Left kidney (tissue), 1 donor: ENCODE measurements at regions not wholly inside any gene's neighbourhood (a gene's known extent, or its start where the extent isn't known, plus 50 kb on each side); places are given as distances from the start of the nearest gene placed in this dataset.

Experiments used
- DNase-seq: peaks from one replicate; pipeline ENCODE4 v3.0.0-alpha.2; 2013

GRCh38 chr15:39451871-39452270 lies 129.0 kb upstream of the THBS1 start:
- DNase-seq: no peak

- DNase-seq: no peak
Measured at GRCh38 chr15:39453620-39454019, 127.3 kb upstream of the THBS1 start.

GRCh38 chr15:39454189-39454986 lies 126.5 kb upstream of the THBS1 start:
- DNase-seq: no peak

- no peak for DNase-seq
Measured at GRCh38 chr15:39455471-39455991, 125.3 kb upstream of the THBS1 start.

GRCh38 chr15:39456159-39456558 lies 124.7 kb upstream of the THBS1 start:
- no peak for DNase-seq

GRCh38 chr15:39456582-39457330 lies 124.1 kb upstream of the THBS1 start:
- DNase-seq: no peak

- no peak for DNase-seq
Measured at GRCh38 chr15:39458131-39458530, 122.7 kb upstream of the THBS1 start.

- no peak for DNase-seq
Measured at GRCh38 chr15:39459548-39459947, 121.3 kb upstream of the THBS1 start.

GRCh38 chr15:39460748-39461147 lies 120.1 kb upstream of the THBS1 start:
- no peak for DNase-seq

GRCh38 chr15:39461536-39462130 lies 119.2 kb upstream of the THBS1 start:
- DNase-seq: no peak

GRCh38 chr15:39462691-39463090 lies 118.2 kb upstream of the THBS1 start:
- DNase-seq: no peak

GRCh38 chr15:39465843-39466749 lies 114.8 kb upstream of the THBS1 start:
- no peak for DNase-seq

GRCh38 chr15:39466750-39467105 lies 114.2 kb upstream of the THBS1 start:
- DNase-seq: no peak

- DNase-seq: no peak
Measured at GRCh38 chr15:39468331-39468730, 112.5 kb upstream of the THBS1 start.

- no peak for DNase-seq
Measured at GRCh38 chr15:39468828-39469227, 112.1 kb upstream of the THBS1 start.

- no peak for DNase-seq
Measured at GRCh38 chr15:39471785-39472574, 108.9 kb upstream of the THBS1 start.

- DNase-seq: peak; percentile 87
Measured at GRCh38 chr15:39472621-39473297, 108.1 kb upstream of the THBS1 start.

- no peak for DNase-seq
Measured at GRCh38 chr15:39473298-39473947, 107.5 kb upstream of the THBS1 start.

- no peak for DNase-seq
Measured at GRCh38 chr15:39474657-39475056, 106.2 kb upstream of the THBS1 start.

GRCh38 chr15:39478996-39479395 lies 101.9 kb upstream of the THBS1 start:
- DNase-seq: no peak
